ENCODE measurements at regions not wholly inside any gene's neighbourhood (a gene's known extent, or its start where the extent isn't known, plus 50 kb on each side); places are given as distances from the start of the nearest gene placed in this dataset.

DNA sequence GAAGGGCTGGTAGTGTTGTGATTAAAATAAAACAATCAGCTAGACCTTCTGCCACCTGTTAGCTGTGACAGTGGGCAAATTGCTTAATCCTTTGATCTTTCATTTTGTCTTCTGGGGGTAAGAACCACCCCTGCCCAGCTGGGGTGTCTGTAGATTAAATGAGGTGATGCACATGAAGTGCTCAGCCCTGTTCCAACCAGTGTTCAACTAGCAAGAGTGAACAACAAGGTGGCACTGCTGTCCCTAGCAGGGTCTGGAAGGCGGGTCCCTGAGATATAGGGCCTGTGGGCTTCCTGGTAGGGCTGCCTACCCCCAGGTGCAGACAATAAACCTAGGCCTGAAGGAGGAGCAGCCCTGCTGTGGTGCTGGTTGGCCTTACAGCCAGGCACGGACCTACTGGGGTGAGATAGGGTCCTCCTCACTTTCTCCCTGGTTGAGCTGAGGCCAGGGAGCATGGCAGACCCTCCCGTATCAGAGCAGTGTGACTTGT is 60.6 kb downstream of the ARL6IP4 start:
- DNase-seq (ENCODE audit: low spot score): no peak

- no peak for DNase-seq (ENCODE audit: low spot score)
Measured at GRCh38 chr12:123040106-123040505, 59.6 kb downstream of the ARL6IP4 start.

GRCh38 chr12:123038966-123039365 is 58.5 kb downstream of the ARL6IP4 start:
- DNase-seq (ENCODE audit: low spot score): no peak

- no peak for DNase-seq (ENCODE audit: low spot score)
Measured at GRCh38 chr12:123038486-123038885, 58.0 kb downstream of the ARL6IP4 start.

- DNase-seq (ENCODE audit: low spot score): no peak
Measured at GRCh38 chr12:123037791-123038190, 57.3 kb downstream of the ARL6IP4 start.

GRCh38 chr12:123036466-123037285 is 56.2 kb downstream of the ARL6IP4 start:
- no peak for DNase-seq (ENCODE audit: low spot score)

DNA sequence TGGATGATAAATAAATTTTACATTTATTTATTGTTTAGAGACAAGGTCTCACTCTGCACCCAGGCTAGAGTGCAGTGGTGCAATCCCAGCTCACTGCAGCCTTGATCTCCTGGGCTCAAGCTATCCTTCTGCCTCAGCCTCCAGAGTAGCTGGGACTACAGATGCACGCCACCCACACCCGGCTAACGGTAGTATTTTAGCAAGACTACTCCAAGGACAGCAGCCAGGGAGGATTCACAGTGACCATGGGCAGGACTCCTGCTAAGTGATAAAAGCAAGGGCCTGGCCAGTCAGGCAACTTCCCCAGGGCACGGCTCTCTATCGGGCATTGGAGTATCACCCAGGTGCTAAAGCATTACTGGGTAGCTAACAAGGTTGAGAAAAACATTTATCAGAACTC is 55.4 kb downstream of the ARL6IP4 start:
- no peak for DNase-seq (ENCODE audit: low spot score)

- DNase-seq (ENCODE audit: low spot score): no peak
Measured at GRCh38 chr12:123034865-123035264, 54.4 kb downstream of the ARL6IP4 start.

DNA sequence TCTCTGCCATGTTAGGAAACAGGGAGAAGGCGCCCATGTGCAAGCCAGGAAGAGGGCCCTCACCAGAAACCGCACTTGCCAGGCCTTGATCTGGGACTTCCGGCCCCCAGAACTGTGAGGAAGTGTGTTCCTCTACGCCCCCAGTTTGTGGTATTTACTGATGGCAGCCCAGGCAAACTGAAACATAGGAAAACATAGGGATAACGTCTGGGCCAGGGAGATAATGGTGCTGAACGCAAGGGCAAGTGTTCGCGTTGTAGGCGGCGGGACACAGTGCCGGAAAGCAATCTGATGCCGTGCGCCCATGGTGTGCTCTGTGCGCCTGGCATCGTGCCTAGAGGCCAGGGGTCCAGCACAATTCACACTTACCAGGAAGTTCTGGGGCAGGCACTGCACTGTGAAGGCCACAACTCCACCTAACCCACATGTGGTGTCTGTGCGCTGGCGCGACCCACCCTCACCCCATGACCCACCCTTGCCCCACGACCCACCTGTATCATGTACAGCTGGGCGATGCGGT is 53.6 kb downstream of the ARL6IP4 start:
- DNase-seq (ENCODE audit: low spot score): no peak

DNA sequence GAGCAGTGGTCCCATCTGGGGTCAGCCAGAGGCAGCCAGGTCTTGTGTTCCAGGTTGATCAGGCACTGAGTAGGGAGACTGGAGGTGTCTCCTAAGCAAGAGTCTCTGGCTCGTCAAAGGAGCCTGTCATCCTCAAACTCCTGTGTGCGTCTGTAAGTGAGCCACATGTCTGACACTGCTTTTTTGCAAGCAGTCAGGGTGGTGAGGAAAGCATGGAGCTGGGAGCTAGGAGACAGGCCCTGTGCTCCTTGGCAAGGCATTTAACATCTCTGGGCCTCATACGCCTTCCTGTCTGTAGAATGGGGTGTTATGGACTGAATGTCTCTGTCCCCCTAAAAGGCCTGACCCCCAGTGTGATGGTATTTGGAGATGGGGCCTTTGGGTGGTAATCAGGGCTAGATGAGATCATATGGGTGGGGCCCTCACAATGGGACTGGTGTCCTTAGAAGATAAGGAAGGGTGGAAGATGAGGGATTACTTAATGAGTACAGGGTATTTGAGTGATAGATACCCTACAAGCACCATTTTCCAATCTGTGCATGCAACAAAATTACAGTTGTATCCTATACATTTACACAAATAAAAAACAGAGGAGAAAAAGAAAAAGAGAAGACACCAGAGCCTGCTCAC is 53.0 kb downstream of the ARL6IP4 start:
- no peak for DNase-seq (ENCODE audit: low spot score)

- no peak for DNase-seq (ENCODE audit: low spot score)
Measured at GRCh38 chr12:123032736-123033391, 52.4 kb downstream of the ARL6IP4 start.
